WI38 (cell line): ENCODE measurements at regions not wholly inside any gene's neighbourhood (a gene's known extent, or its start where the extent isn't known, plus 50 kb on each side); places are given as distances from the start of the nearest gene placed in this dataset.

Experiments
- H3K4me3 ChIP-seq: 2 replicates; pipeline ENCODE4 v1.5.1; 2011; ENCODE audit warnings: low read depth, mild to moderate bottlenecking, control low read depth, low read length
- TF ChIP-seq, protein P1 (sequence below): IDR thresholded peaks from 2 replicates; pipeline ENCODE4 v1.5.1; 2012; ENCODE audit warnings: low read depth, mild to moderate bottlenecking, control low read depth, low read length

DNA sequence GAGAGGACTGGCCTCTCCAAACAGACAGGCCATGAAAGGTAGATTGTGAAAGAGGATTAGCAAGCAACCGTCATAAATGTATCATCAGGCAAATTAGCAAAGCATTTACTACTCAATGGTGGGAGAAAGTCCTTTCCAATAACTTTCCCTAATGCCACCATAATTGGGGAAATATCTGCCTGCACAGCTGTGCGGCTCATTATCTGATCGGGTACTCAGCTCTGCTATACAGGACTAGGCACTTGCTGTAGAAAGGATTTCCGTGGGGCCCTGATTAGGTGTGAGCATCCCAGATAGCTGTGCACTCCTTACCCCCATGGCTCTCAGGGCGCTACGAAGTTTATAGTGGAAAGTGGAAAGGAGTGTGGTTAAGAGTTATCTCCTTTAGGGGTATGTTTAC, 309.7 kb upstream of the PLET1 start:
- no peak overlapping the region for H3K4me3 ChIP-seq
- TF ChIP-seq, protein P1, sequence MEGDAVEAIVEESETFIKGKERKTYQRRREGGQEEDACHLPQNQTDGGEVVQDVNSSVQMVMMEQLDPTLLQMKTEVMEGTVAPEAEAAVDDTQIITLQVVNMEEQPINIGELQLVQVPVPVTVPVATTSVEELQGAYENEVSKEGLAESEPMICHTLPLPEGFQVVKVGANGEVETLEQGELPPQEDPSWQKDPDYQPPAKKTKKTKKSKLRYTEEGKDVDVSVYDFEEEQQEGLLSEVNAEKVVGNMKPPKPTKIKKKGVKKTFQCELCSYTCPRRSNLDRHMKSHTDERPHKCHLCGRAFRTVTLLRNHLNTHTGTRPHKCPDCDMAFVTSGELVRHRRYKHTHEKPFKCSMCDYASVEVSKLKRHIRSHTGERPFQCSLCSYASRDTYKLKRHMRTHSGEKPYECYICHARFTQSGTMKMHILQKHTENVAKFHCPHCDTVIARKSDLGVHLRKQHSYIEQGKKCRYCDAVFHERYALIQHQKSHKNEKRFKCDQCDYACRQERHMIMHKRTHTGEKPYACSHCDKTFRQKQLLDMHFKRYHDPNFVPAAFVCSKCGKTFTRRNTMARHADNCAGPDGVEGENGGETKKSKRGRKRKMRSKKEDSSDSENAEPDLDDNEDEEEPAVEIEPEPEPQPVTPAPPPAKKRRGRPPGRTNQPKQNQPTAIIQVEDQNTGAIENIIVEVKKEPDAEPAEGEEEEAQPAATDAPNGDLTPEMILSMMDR: no peak

DNA sequence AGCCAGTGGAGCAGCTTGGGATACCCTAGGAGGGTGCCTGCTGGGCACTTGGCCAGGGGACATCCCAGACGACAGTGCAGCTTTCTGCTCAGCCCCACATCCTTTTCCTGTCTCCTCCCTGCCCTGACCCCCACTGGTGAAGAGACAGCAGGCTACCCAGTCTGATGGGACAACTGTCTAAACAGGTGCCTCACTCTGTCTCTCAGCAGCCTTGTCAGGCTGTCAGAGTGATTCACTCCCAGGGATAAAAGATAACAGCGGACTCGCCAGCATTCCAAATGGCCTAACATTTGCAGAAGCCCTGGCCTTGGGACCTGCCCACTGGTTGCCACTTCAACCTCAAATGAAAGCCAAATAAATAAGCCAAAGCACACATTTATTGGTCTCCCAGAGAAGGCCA, 318.6 kb upstream of the PLET1 start:
- TF ChIP-seq, protein P1: no peak
- H3K4me3 ChIP-seq: no peak overlapping the region

DNA sequence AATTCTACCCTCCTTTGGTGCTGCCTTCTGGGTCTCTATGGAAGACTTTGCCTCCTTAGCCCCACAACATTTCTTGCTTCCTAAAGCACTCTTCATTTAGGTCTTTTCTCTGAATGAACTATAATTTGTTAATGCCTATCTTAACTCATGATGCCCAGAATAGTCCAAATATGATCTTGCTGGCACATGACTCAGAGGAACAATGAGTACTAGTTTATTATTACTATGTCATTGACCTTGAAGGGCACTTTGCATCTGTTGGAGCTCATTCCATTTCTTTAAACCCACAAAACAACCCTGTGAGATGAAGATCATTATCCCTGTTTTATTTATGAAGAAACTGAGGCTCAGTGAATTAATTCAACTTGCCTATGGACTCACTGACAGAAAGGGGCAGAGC, 320.2 kb upstream of the PLET1 start:
- no peak overlapping the region for H3K4me3 ChIP-seq
- TF ChIP-seq, protein P1: no peak

DNA sequence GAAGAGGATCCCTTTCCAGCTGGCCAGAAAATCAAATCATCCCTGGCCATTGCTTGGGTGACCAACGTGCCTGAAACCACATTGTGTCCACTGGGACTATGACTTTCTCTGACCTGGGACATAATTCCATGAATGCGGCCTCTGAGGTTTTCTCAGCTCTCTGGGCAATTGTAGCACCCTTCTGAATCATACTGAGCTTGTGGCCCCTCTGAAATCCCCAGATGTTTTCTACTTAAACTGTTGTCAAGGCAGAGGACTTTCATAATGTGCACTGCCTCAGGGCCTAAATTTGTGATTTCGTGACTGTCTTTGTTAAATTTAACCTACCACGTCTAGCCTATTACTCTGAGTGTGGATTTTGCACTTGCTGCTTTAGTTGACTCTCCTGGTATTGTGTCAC, 321.1 kb upstream of the PLET1 start:
- H3K4me3 ChIP-seq: no peak overlapping the region
- TF ChIP-seq, protein P1: no peak

DNA sequence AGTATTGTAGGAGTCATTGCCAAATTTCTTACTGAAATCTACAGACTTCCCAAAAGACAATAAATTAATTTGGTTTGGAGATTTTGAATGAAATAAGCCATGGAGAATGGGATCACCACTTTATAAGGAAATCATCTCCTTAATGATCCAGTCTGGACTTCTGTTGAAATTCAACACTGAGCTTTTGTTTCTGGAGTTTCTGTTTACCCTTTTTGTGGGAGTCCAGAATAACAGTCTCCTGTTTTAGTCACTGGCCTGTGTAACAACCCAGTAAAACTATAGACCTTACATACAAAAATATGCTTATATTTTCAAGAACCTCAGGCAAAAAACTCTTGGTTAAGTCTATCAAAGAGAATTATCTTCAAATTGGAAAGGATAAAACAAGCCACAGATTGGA, 321.7 kb upstream of the PLET1 start:
- no peak overlapping the region for H3K4me3 ChIP-seq
- TF ChIP-seq, protein P1: no peak

DNA sequence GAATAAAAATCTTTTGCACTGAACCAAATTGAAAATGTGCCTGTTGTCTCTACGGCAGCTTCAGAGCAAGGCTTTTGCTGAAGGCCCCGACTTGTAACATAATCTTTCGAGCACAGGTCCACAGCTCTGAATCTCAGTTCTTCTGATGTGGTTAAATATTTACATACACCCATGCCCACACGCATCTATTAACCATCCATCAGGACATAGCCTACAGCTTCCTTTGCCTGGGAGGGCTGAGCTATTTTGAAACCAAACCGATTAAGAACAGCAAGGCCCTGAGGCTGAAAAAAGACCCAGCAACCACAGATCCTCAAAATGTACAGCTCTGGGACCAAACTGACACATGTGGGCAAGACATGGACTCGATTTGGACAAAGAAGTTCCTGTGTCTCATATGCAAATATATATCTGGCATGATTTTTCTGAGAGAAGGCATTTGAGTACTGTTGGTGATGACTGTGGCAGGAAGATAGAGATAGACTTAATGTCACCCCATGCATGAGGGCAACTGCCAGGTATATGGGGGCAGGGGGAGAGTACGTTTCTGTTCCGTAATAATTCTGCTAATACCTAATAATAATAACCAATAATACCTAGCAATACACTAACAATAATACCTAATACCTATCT, 322.7 kb upstream of the PLET1 start:
- TF ChIP-seq, protein P1: no peak
- no peak overlapping the region for H3K4me3 ChIP-seq

DNA sequence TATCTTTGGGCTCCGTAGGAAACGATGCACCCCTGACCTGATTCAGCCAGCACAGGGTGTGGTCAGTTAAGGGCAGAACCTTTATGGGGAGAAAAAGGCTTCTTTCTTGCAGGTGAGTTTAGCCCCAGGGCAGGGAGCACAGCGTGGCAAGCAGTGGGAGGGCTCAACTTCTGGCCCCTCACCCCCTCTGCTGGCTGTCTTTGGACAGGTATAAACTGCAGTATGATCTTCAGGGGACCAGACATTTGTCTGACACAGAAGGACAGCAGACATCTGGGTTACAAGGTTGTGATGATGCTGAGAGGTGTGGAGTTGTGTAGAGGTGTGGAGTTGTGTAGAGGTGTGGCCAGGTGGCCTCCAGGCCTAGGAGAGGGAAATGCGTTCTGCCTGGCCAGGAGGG, 324.0 kb upstream of the PLET1 start:
- TF ChIP-seq, protein P1: no peak
- no peak overlapping the region for H3K4me3 ChIP-seq
